ENCODE measurements at regions not wholly inside any gene's neighbourhood (a gene's known extent, or its start where the extent isn't known, plus 50 kb on each side); places are given as distances from the start of the nearest gene placed in this dataset.

DNA sequence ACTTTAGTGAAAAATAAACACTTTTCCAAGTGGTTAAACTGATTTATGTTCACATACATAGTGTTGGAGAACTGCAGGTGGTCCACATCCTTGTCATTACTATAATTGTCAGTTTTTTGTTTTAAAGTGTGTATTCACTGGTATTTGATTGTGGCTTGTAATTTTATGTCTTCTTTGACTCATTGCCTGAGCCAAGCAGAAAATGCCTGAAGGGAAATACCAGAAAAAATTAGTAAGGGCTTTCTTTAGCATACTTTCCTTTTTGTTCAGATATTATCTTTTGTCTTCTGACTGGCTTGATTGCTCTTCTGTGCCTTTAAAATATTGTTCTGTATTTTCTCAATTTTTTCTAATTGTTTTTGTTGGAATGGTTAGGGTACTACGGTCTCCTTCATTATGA is 981.3 kb downstream of the C4orf33 start:
- TF ChIP-seq CTCF (conservative IDR thresholded peaks at IDR 0.05 in 1 of 2, IDR thresholded peaks at IDR 0.05 in 1 of 2; ENCODE audit: low read depth in 1 of 2, low read length in 2 of 2) (no peak), EZH2 (IDR thresholded peaks at IDR 0.05; ENCODE audit: low read length, missing control alignments) (no peak)

Measured in fibroblast of lung (primary cell).